ENCODE measurements at regions not wholly inside any gene's neighbourhood (a gene's known extent, or its start where the extent isn't known, plus 50 kb on each side); places are given as distances from the start of the nearest gene placed in this dataset.

DNA sequence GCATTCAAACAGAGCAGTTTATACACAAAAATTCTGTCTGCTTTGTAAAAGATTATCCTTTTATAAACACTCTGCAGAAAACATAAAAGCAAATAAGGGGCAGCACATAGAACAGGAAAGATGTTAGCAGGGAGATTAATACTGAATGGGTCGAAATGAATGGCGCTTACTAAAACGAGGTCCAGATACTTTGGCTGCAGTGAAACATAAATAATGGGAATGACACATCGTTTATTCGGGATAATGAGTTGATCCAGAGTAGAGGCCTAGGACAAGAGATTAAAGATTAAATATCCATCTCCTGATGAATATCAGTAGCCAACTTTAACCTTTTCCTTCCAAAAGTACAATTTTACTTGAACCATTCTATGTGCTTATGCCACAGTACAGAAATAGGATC lies 54.4 kb upstream of the PROX1 start:
- in situ Hi-C loops (cut with MboI; ENCODE audit: low sequenced_read_pairs, unreplicated experiment), result no loop called here
- TF ChIP-seq CTCF (IDR thresholded peaks at IDR 0.05; ENCODE audit: borderline replicate concordance, control extremely low read depth, extremely low read depth, insufficient read depth, missing control alignments), result no peak
- no peak for DNase-seq (ENCODE audit: low spot score)

- TF ChIP-seq CTCF (IDR thresholded peaks at IDR 0.05; ENCODE audit: borderline replicate concordance, control extremely low read depth, extremely low read depth, insufficient read depth, missing control alignments), result no peak
- in situ Hi-C loops (cut with MboI; ENCODE audit: low sequenced_read_pairs, unreplicated experiment), result no loop called here
- DNase-seq (ENCODE audit: low spot score), result no peak
These were observed 53.1 kb upstream of the PROX1 start for GRCh38 chr1:213934649-213935048.

GRCh38 chr1:213936571-213936970 lies 51.2 kb upstream of the PROX1 start:
- TF ChIP-seq CTCF (IDR thresholded peaks at IDR 0.05; ENCODE audit: borderline replicate concordance, control extremely low read depth, extremely low read depth, insufficient read depth, missing control alignments), result no peak
- DNase-seq (ENCODE audit: low spot score), result no peak
- in situ Hi-C loops (cut with MboI; ENCODE audit: low sequenced_read_pairs, unreplicated experiment), result no loop called here
